CD4-positive, alpha-beta T cell treated with Interleukin-21 for 1 hour (primary cell): ENCODE measurements at regions not wholly inside any gene's neighbourhood (a gene's known extent, or its start where the extent isn't known, plus 50 kb on each side); places are given as distances from the start of the nearest gene placed in this dataset.
"Not testable (repeated sequence)": the region's sequence is repeated elsewhere in the genome, so short reads cannot be mapped to it uniquely, and the experiment has no call there.

Experiments
- DNase-seq: peaks from one replicate; pipeline ENCODE4 v3.0.0-alpha.2; 2020

DNA sequence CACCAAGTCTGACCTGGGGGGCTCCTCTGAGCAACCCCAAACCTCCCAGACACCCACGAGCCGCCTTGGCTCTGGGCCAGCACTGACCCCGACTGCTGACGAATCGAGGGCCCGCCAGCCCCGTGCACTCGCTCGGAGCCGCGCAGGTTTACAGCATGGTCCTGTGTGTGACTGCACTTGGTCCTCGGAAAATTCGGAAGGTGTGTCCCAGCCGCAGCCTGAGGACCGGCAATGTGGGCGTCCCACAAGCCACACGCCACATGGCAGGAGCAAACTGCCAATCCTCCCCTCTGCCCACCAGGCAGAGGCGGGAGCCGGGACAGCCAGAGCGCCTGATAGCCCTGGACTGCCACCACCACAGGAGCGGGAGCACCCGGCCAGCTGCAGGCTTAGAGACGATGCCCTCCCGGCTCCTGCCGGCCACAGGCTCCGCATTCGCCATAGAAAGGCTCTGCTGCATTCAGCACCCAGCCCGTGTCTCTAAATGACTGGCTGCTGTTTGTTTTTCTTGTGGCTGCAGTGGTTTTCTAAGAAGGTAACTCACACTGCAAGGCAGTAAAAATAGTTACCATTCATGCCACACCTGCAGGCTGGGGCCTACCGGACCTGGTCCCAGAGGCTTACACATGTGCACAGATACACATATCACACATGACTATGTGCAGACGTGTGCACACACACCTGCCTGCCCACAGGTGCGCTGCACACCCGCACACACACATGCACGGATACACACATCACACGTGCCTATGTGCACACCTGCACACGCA lies 5415.3 kb upstream of the TPTE start:
- DNase-seq, result not testable (repeated sequence)

- not testable (repeated sequence) for DNase-seq
Observed at GRCh38 chr21:5106767-5107464, 5414.5 kb upstream of the TPTE start.

DNA sequence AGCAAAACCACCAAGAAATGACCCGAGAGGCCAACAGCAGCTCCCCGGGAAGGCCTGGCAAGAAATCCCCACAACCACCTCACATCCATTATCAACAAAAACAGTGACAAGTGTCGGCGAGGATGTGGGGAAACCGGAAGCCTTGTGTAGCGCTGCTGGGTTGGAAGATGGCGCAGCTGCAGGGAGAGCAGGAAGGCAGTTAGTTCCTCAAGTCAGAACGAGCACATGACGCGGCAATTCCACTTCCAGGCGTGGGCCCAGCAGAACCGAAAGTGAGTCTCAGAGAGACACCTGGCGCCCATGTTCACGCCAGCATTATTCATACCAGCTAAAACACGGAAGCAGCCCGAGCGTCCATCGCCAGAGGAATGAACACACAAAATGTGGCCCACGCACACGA lies 5413.7 kb upstream of the TPTE start:
- not testable (repeated sequence) for DNase-seq

GRCh38 chr21:5108048-5108775 lies 5413.2 kb upstream of the TPTE start:
- not testable (repeated sequence) for DNase-seq

DNA sequence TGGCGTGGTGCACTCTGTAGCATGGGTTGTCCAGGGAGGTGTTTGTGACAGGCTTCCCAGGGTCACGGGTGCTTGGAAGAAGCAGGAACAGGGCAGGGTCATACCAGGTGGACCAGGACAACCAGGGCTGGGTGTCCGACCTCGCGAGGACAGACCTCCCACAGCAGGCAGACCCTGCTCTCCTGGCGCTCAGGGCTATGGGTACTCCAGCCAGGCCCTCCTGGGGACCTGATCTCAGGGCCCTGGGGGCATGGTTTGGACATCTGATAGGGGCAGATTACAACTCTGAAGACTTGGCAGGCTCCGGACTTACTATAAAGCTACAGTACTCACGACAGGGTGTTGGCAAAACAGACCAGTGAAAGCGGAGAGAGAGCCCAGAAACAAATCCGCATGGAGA lies 5410.2 kb upstream of the TPTE start:
- DNase-seq, result not testable (repeated sequence)

DNA sequence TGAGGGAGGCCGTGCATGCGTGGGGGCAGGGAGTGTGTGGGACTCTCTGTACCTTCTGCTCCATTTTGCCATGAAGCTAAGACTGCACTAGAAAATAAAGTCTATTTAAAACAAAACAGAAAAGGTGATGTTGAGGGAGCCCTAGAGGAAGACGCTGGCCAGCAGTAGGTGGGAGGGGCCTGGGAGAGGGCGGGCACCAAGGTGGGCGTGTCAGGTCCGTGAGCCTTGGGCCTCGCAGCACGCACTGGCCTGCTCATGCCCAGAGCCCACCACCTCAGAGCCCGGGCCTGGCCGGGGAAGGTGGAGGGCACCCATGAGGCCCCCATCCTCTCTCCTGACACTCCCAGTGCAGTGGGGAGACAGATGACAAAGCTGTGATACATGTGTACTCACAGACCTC lies 5408.3 kb upstream of the TPTE start:
- not testable (repeated sequence) for DNase-seq

- DNase-seq, result not testable (repeated sequence)
Observed at GRCh38 chr21:5114468-5114867, 5406.9 kb upstream of the TPTE start.

DNA sequence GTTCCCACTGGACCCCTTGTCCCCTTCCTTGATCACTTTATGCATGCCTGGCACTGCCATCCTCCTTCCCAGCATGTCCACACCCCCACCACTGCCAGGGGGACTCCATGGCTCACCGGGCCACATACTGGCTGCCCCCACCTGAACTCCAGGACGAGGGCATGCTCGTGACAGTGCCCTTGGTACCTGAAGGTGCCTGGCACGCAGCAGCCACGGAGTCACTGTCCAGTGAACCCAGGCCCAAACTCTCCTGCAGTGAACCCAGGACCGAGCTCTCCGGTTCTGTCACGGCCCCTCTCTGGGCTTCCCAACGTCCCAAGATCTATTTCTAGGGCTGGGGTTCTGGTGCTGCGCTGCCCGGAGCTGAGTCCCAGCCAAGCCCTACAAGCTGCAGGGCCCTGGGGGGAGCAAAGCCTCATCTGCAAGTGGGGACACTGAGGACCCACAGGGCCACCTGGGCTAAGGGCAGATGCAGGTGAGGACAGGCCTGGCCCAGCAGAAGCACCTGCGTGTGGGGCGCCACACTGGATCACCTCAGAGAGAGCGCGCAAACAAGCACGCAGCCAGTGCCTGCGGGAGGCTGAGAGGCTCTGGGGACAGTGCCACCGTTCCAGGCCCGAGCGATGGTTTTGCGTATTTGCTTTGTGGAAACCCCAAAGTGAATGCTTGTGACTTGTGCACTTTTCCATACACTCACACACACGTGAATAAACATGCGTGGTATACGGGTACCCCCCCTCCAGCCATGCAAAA lies 5406.3 kb upstream of the TPTE start:
- not testable (repeated sequence) for DNase-seq

- not testable (repeated sequence) for DNase-seq
Observed at GRCh38 chr21:5115646-5116343, 5405.6 kb upstream of the TPTE start.

GRCh38 chr21:5116344-5117123 lies 5404.8 kb upstream of the TPTE start:
- DNase-seq, result not testable (repeated sequence)

GRCh38 chr21:5117135-5117534 lies 5404.2 kb upstream of the TPTE start:
- not testable (repeated sequence) for DNase-seq

DNA sequence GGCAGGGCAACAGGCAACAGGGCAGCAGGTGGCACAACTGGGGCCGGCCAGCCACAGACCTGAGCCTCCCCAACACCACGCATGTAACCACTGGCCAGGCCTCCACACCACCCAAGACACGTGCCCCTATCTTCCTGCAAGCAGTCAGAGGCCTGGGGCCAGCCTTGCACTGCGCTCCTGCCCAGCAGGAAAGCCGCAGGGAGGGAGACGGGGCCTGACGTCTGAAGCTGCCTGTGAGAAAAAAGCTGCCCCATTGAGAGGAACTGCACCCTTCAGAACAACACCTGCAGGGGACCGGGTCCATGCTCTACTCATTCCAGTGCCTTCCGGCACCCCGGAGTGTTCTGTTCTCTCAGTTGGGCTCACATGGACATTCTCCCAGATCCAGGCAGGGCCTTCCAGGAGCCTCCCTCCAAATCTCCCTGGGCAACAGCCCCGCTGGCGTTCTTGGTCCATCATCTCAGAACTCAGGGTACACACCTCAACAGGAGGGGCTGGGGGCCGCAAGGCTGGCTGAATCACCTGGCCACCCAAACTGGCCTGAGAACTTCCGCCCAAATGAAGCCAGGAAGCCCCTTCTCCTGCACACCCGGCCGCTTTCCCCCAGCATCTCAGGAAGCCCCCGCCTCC lies 5403.6 kb upstream of the TPTE start:
- DNase-seq, result not testable (repeated sequence)

DNA sequence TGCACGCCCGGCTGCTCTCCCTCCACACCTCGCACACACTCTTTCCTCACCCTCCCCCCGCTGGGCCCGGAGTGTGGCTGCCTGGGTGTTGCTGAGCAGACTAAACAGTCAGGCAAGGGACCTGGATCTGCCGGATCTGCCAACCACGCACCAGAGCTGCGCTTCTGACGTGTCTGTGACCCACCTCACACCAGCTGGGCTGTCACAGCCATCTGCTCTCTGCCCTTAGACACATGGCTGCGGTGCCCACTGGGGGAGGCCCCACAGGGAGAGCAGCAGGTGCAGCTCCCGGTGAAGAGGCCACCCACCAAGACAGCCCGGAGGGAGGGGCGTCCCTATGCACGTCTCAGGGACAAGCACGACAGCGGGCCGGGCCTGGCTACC lies 5403.1 kb upstream of the TPTE start:
- peak; percentile 55 for DNase-seq

DNA sequence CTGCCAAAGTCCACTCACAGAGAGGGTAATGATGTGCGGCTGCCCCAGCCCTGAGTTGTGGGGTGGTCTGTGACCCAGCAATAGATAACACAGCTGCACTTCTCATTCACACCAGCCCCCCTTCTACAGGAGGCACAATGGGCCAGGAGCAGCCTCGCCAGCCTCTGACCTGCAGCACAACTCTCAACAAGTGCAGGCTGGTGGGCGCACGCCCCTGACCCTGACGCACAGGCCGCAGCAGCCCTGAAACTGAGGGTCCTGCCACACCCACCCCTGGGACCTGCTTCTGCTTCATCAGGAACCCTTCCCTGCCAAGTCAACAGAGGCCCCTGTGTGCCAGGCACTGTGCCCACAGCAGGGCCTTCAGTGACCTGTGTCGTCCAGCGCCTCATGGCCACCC lies 5402.2 kb upstream of the TPTE start:
- DNase-seq, result not testable (repeated sequence)

DNA sequence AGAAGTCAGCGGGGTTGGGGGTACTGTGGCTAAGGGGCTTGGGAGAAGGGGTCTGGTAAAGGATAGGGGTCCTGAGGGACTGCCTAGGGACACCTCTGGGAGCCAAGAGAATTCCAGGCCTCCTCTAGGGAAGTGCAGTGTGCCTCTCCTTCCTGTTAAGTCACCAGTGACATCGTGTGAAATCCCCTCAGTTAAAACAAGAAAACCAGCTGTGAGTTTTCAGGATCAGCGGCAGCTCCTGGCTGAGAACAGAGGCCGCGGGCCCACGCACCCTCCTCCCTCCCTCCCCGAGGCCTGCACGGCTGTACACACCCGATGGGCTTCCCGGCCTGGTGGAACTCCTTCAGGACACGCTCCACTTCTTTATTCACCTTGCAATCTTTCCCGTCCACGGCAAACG lies 5400.0 kb upstream of the TPTE start:
- DNase-seq, result not testable (repeated sequence)

DNA sequence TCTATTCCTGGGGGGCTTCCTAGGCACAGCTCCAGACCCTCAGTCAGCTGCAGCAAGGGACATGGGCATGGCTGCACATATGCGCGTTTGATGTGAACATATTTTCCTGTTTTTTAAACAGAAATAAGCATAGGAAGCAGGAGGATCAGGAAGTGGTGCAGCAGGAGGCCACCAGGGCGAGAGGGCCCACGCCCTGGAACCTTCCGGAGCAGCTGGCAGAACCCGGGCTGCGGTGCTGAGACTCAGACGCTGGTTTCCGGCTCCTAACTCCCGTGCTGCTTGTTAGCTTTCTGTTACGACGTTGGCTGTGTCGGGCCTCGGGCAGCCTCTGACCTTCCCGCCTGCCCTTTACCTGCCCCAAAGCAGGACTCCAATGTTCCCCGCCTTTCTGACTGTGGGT lies 5399.5 kb upstream of the TPTE start:
- DNase-seq, result not testable (repeated sequence)

DNA sequence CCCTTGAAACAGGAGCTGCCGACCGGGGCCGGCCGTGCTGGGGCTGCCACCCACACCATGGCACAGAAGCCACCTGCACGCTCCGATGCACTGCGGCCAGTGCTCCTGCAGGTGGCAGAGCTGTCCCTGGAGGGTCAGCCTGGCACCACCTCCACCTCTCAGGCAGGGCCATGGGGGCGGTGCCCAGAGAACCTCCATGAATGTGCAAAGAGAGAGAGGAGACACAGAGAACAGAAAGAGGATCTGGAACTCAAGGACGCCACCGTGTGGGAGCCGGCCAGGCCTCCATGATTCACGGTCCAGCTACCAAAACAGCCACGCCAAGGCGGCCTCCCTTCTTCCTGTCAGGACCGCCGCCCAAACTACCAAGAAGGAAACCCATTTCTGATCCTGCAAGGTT lies 5397.7 kb upstream of the TPTE start:
- DNase-seq, result peak; percentile 81

DNA sequence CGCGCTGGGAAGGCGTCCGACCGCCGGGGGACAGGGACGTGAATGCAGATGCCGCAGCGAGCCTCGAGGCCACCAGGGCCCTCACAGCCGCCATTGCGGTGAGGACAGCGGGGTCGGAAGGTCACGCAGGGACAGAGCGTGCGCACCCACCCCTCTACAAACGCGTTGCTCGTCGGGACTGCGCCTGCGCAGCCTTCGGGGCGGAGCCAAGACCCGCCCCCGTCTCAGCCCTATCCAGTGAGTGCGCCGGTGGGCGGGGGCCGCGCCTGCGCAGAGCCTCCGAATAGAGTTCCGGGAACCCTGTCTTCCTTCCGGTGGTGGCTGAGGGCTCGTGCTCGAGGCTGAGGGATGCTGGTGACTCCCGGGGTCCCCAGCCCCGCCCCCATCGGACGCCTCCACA lies 5393.1 kb upstream of the TPTE start:
- DNase-seq, result peak; percentile 97

- DNase-seq, result not testable (repeated sequence)
Observed at GRCh38 chr21:5133824-5134223, 5387.6 kb upstream of the TPTE start.

- not testable (repeated sequence) for DNase-seq
Observed at GRCh38 chr21:5136406-5136805, 5385.0 kb upstream of the TPTE start.

DNA sequence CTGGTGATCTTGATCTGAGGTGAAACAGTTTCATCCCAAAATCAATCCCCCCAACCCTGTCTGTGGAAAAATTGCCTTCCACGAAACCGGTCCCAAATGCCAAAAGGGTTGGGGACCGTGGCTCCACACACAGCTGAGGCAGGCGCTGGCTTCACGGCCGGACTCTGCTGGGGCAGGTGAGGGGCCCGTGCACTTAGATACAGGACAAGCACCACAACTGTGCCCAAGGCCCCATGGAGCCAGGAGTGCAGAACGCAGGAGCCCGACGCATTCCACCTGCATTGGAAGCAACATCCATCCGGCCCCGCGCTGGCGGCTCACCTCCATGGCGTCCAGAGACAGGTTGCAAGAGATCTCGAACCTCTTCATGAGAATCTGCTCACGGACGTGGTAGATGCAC lies 5384.4 kb upstream of the TPTE start:
- not testable (repeated sequence) for DNase-seq
